Naive B cell (primary cell): ENCODE measurements at regions not wholly inside any gene's neighbourhood (a gene's known extent, or its start where the extent isn't known, plus 50 kb on each side); places are given as distances from the start of the nearest gene placed in this dataset.

Experiments
- ATAC-seq, 2 donors: fragments of 150-1000 bp; cut with Tn5 transposase; 2 replicates each; pipeline ENCODE4 v1.10.0; 2021; ENCODE audit warnings: low read depth in 2 of 2, mild to moderate bottlenecking in 2 of 2, moderate library complexity in 2 of 2
- DNase-seq: peaks from one replicate; pipeline ENCODE4 v3.0.0; 2022
- H3K27ac Mint-ChIP-seq, 6 donors: one replicate each; pipeline ENCODE4 v1.8.0; 2020 to 2022; ENCODE audit warnings: mild to moderate bottlenecking in 6 of 6, mixed read lengths in 6 of 6, moderate library complexity in 5 of 6, inconsistent platforms in 2 of 6
- H3K27me3 Mint-ChIP-seq, 3 donors: one replicate each; pipeline ENCODE4 v1.8.0; 2021 to 2022; ENCODE audit warnings: mixed read lengths in 3 of 3, mild to moderate bottlenecking in 1 of 3
- H3K36me3 Mint-ChIP-seq, 2 donors: one replicate each; pipeline ENCODE4 v1.8.0; 2020 to 2022; ENCODE audit warnings: mixed read lengths in 2 of 2, inconsistent platforms in 1 of 2, mild to moderate bottlenecking in 1 of 2
- H3K4me1 Mint-ChIP-seq, 3 donors: one replicate each; pipeline ENCODE4 v1.8.0; 2020 to 2022; ENCODE audit warnings: mixed read lengths in 3 of 3, inconsistent platforms in 1 of 3, mild to moderate bottlenecking in 1 of 3, moderate library complexity in 1 of 3
- H3K4me3 Mint-ChIP-seq, 8 donors: one replicate each; pipeline ENCODE4 v1.8.0; 2020 to 2022; ENCODE audit warnings: mild to moderate bottlenecking in 8 of 8, mixed read lengths in 8 of 8, moderate library complexity in 8 of 8, inconsistent platforms in 2 of 8
- H3K9me3 Mint-ChIP-seq, 7 donors: one replicate each; pipeline ENCODE4 v1.8.0; 2020 to 2022; ENCODE audit warnings: mixed read lengths in 7 of 7, mild to moderate bottlenecking in 5 of 7, inconsistent platforms in 2 of 7, moderate library complexity in 1 of 7

- ATAC-seq, result no peak
- no peaks in the 10 kb centered on the region for H3K27me3 Mint-ChIP-seq
- H3K9me3 Mint-ChIP-seq, result peaks cover 0 to 4% (median 0%) of the 10 kb centered on the region in 7 donors
- peaks cover 11 to 23% (median 19%) of the 10 kb centered on the region in 3 donors for H3K4me1 Mint-ChIP-seq
- no peak overlapping the region for H3K4me3 Mint-ChIP-seq
- peak overlapping the region in 1 of 6 donors; percentile 10 for H3K27ac Mint-ChIP-seq
- no peaks in the 10 kb centered on the region for H3K36me3 Mint-ChIP-seq
- no peak for DNase-seq
Observed at GRCh38 chr6:149127212-149127611, 190.3 kb upstream of the TAB2 start.

- Mint-ChIP-seq H3K4me3 (peak overlapping the region in 2 of 8 donors; percentile 43 to 61), H3K27ac (peak overlapping the region; percentile 44 to 85 (median 72)), H3K9me3 (peaks cover 0 to 4% (median 0%) of the 10 kb centered on the region in 7 donors), H3K27me3 (no peaks in the 10 kb centered on the region), H3K36me3 (no peaks in the 10 kb centered on the region), H3K4me1 (peaks cover 11 to 23% (median 19%) of the 10 kb centered on the region in 3 donors)
- peak; percentile 41 to 58 for ATAC-seq
- no peak for DNase-seq
Observed at GRCh38 chr6:149128489-149129145, 188.9 kb upstream of the TAB2 start.

- peaks cover 11 to 23% (median 19%) of the 10 kb centered on the region in 3 donors for H3K4me1 Mint-ChIP-seq
- no peaks in the 10 kb centered on the region for H3K36me3 Mint-ChIP-seq
- no peak for DNase-seq
- H3K9me3 Mint-ChIP-seq, result no peaks in the 10 kb centered on the region
- H3K27me3 Mint-ChIP-seq, result no peaks in the 10 kb centered on the region
- ATAC-seq, result peak; percentile 49 to 89
- no peak overlapping the region for H3K4me3 Mint-ChIP-seq
- peak overlapping the region in 5 of 6 donors; percentile 34 to 84 (median 64) for H3K27ac Mint-ChIP-seq
Observed at GRCh38 chr6:149129371-149130077, 188.0 kb upstream of the TAB2 start.

- peaks cover 11 to 23% (median 19%) of the 10 kb centered on the region in 3 donors for H3K4me1 Mint-ChIP-seq
- H3K27me3 Mint-ChIP-seq, result no peaks in the 10 kb centered on the region
- DNase-seq (no peak), ATAC-seq (no peak)
- H3K27ac Mint-ChIP-seq, result no peak overlapping the region
- H3K9me3 Mint-ChIP-seq, result no peaks in the 10 kb centered on the region
- peak overlapping the region in 1 of 8 donors; percentile 7 for H3K4me3 Mint-ChIP-seq
- no peaks in the 10 kb centered on the region for H3K36me3 Mint-ChIP-seq
Observed at GRCh38 chr6:149130090-149130489, 187.4 kb upstream of the TAB2 start.

- Mint-ChIP-seq H3K9me3 (no peaks in the 10 kb centered on the region), H3K27me3 (no peaks in the 10 kb centered on the region), H3K27ac (no peak overlapping the region), H3K36me3 (no peaks in the 10 kb centered on the region), H3K4me1 (peaks cover 11 to 23% (median 19%) of the 10 kb centered on the region in 3 donors), H3K4me3 (peak overlapping the region in 1 of 8 donors; percentile 7)
- ATAC-seq, result no peak
- DNase-seq, result no peak
Observed at GRCh38 chr6:149130508-149130907, 187.0 kb upstream of the TAB2 start.

GRCh38 chr6:149131891-149132290, 185.6 kb upstream of the TAB2 start:
- peaks cover 11 to 23% (median 19%) of the 10 kb centered on the region in 3 donors for H3K4me1 Mint-ChIP-seq
- no peaks in the 10 kb centered on the region for H3K36me3 Mint-ChIP-seq
- H3K9me3 Mint-ChIP-seq, result no peaks in the 10 kb centered on the region
- no peak overlapping the region for H3K27ac Mint-ChIP-seq
- no peak overlapping the region for H3K4me3 Mint-ChIP-seq
- DNase-seq (no peak), ATAC-seq (no peak)
- H3K27me3 Mint-ChIP-seq, result no peaks in the 10 kb centered on the region

GRCh38 chr6:149132336-149132735, 185.2 kb upstream of the TAB2 start:
- no peaks in the 10 kb centered on the region for H3K9me3 Mint-ChIP-seq
- H3K4me1 Mint-ChIP-seq, result peaks cover 11 to 23% (median 19%) of the 10 kb centered on the region in 3 donors
- no peak overlapping the region for H3K4me3 Mint-ChIP-seq
- H3K27me3 Mint-ChIP-seq, result no peaks in the 10 kb centered on the region
- H3K27ac Mint-ChIP-seq, result no peak overlapping the region
- DNase-seq, result no peak
- no peaks in the 10 kb centered on the region for H3K36me3 Mint-ChIP-seq
- ATAC-seq, result no peak

- no peak for DNase-seq
- H3K9me3 Mint-ChIP-seq, result no peaks in the 10 kb centered on the region
- no peak overlapping the region for H3K4me3 Mint-ChIP-seq
- H3K27ac Mint-ChIP-seq, result no peak overlapping the region
- H3K27me3 Mint-ChIP-seq, result no peaks in the 10 kb centered on the region
- H3K4me1 Mint-ChIP-seq, result peaks cover 0 to 5% (median 2%) of the 10 kb centered on the region in 3 donors
- no peaks in the 10 kb centered on the region for H3K36me3 Mint-ChIP-seq
- no peak for ATAC-seq
Observed at GRCh38 chr6:149134511-149134933, 183.0 kb upstream of the TAB2 start.

GRCh38 chr6:149135809-149136208, 181.7 kb upstream of the TAB2 start:
- Mint-ChIP-seq H3K36me3 (no peaks in the 10 kb centered on the region), H3K27me3 (peaks cover 0 to 4% (median 0%) of the 10 kb centered on the region in 3 donors), H3K27ac (no peak overlapping the region), H3K4me1 (peaks cover 9 to 12% (median 11%) of the 10 kb centered on the region in 3 donors), H3K9me3 (no peaks in the 10 kb centered on the region), H3K4me3 (no peak overlapping the region)
- no peak for ATAC-seq
- DNase-seq, result no peak

GRCh38 chr6:149136273-149136912, 181.1 kb upstream of the TAB2 start:
- DNase-seq (no peak), ATAC-seq (no peak)
- no peak overlapping the region for H3K4me3 Mint-ChIP-seq
- H3K36me3 Mint-ChIP-seq, result no peaks in the 10 kb centered on the region
- H3K9me3 Mint-ChIP-seq, result peaks cover 0 to 1% (median 0%) of the 10 kb centered on the region in 7 donors
- peaks cover 9 to 16% (median 13%) of the 10 kb centered on the region in 3 donors for H3K4me1 Mint-ChIP-seq
- no peak overlapping the region for H3K27ac Mint-ChIP-seq
- peaks cover 0 to 4% (median 0%) of the 10 kb centered on the region in 3 donors for H3K27me3 Mint-ChIP-seq

- H3K4me3 Mint-ChIP-seq, result no peak overlapping the region
- peaks cover 0 to under 1% of the 10 kb centered on the region in 2 donors for H3K36me3 Mint-ChIP-seq
- DNase-seq (no peak), ATAC-seq (no peak)
- H3K27ac Mint-ChIP-seq, result no peak overlapping the region
- peaks cover 0 to 4% (median 0%) of the 10 kb centered on the region in 3 donors for H3K27me3 Mint-ChIP-seq
- peaks cover 0 to 4% (median 0%) of the 10 kb centered on the region in 7 donors for H3K9me3 Mint-ChIP-seq
- peaks cover 9 to 16% (median 13%) of the 10 kb centered on the region in 3 donors for H3K4me1 Mint-ChIP-seq
Observed at GRCh38 chr6:149136913-149137286, 180.6 kb upstream of the TAB2 start.

GRCh38 chr6:149137594-149137993, 179.9 kb upstream of the TAB2 start:
- peaks cover 0 to 5% of the 10 kb centered on the region in 2 donors for H3K36me3 Mint-ChIP-seq
- H3K4me1 Mint-ChIP-seq, result peaks cover 9 to 16% (median 13%) of the 10 kb centered on the region in 3 donors
- H3K9me3 Mint-ChIP-seq, result peaks cover 0 to 5% (median 2%) of the 10 kb centered on the region in 7 donors
- no peak overlapping the region for H3K4me3 Mint-ChIP-seq
- no peak overlapping the region for H3K27ac Mint-ChIP-seq
- ATAC-seq, result no peak
- DNase-seq, result no peak
- peaks cover 0 to 4% (median 0%) of the 10 kb centered on the region in 3 donors for H3K27me3 Mint-ChIP-seq

GRCh38 chr6:149138089-149138488, 179.4 kb upstream of the TAB2 start:
- no peak for ATAC-seq
- Mint-ChIP-seq H3K27ac (no peak overlapping the region), H3K27me3 (peaks cover 0 to 4% (median 0%) of the 10 kb centered on the region in 3 donors), H3K4me1 (peaks cover 9 to 16% (median 13%) of the 10 kb centered on the region in 3 donors), H3K4me3 (no peak overlapping the region), H3K9me3 (peaks cover 0 to 7% (median 2%) of the 10 kb centered on the region in 7 donors), H3K36me3 (peaks cover 0 to 5% of the 10 kb centered on the region in 2 donors)
- DNase-seq, result no peak
